ENCODE measurements at regions not wholly inside any gene's neighbourhood (a gene's known extent, or its start where the extent isn't known, plus 50 kb on each side); places are given as distances from the start of the nearest gene placed in this dataset.
"Not testable (repeated sequence)": the region's sequence is repeated elsewhere in the genome, so short reads cannot be mapped to it uniquely, and the experiment has no call there.

DNA sequence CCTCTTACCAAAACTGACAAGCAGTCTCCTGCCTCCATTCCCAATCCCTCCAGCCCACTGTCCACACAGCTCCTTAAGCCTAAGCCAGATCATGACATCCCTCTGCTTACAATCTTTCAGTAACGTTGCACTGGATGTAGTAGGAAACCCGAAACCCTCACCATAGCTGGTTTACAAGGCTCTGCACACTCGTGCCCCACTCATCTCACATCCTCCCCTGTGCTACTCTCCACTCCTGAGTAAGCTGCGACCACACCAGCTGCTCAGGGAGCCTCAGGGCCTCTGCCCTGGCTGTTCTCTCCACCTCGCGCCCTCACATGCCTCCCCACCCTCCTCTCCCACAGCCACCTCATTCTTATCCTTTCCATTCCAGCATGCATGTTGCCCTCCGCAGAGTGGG lies 288.9 kb downstream of the ANAPC1 start:
- not testable (repeated sequence) for TF ChIP-seq POLR2AphosphoS5 (IDR thresholded peaks at IDR 0.05; ENCODE audit: insufficient read depth, low read depth, low read length); POLR2A (IDR thresholded peaks at IDR 0.05; ENCODE audit: low read depth, low read length); EZH2 (IDR thresholded peaks at IDR 0.05; ENCODE audit: borderline replicate concordance, low read depth, low read length, severe bottlenecking); GATA2 (IDR thresholded peaks at IDR 0.05; ENCODE audit: insufficient read depth, insufficient read length, low read depth, low read length); FOS (IDR thresholded peaks at IDR 0.05; ENCODE audit: borderline replicate concordance, insufficient read depth, low read length)
- TF ChIP-seq, protein P1, sequence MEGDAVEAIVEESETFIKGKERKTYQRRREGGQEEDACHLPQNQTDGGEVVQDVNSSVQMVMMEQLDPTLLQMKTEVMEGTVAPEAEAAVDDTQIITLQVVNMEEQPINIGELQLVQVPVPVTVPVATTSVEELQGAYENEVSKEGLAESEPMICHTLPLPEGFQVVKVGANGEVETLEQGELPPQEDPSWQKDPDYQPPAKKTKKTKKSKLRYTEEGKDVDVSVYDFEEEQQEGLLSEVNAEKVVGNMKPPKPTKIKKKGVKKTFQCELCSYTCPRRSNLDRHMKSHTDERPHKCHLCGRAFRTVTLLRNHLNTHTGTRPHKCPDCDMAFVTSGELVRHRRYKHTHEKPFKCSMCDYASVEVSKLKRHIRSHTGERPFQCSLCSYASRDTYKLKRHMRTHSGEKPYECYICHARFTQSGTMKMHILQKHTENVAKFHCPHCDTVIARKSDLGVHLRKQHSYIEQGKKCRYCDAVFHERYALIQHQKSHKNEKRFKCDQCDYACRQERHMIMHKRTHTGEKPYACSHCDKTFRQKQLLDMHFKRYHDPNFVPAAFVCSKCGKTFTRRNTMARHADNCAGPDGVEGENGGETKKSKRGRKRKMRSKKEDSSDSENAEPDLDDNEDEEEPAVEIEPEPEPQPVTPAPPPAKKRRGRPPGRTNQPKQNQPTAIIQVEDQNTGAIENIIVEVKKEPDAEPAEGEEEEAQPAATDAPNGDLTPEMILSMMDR (IDR thresholded peaks at IDR 0.05; ENCODE audit: extremely low read depth in 1 of 2, insufficient read depth in 1 of 2, low read depth in 1 of 2, low read length in 2 of 2), result not testable (repeated sequence)
